Tibial nerve (tissue), 4 donors: ENCODE measurements at regions not wholly inside any gene's neighbourhood (a gene's known extent, or its start where the extent isn't known, plus 50 kb on each side); places are given as distances from the start of the nearest gene placed in this dataset.
"Not testable (repeated sequence)": the region's sequence is repeated elsewhere in the genome, so short reads cannot be mapped to it uniquely, and the experiment has no call there.

Experiments used
- DNase-seq, 2 donors: peaks; one replicate each; pipeline ENCODE4 v3.0.0-alpha.2; 2019; ENCODE audit warnings: low spot score in 2 of 2
- H3K27ac ChIP-seq, 4 donors: fragments of 200-600 bp; sonication (generic) in 3 of 4; one replicate each; pipeline ENCODE4 v1.5.1; 2017 to 2019; ENCODE audit warnings: mild to moderate bottlenecking in 1 of 4
- H3K27me3 ChIP-seq, 2 donors: fragments of 200-600 bp; sonication (generic) in 1 of 2; one replicate each; pipeline versions ENCODE4 v1.5.1 to v1.6.0; 2017 to 2019
- H3K36me3 ChIP-seq, 3 donors: fragments of 200-600 bp; sonication (generic); one replicate each; pipeline ENCODE4 v1.5.1; 2018 to 2019
- H3K4me1 ChIP-seq, 4 donors: fragments of 200-600 bp; sonication (generic) in 3 of 4; one replicate each; pipeline ENCODE4 v1.5.1; 2017 to 2019
- H3K4me3 ChIP-seq, 4 donors: fragments of 200-600 bp; sonication (generic) in 3 of 4; one replicate each; pipeline ENCODE4 v1.5.1; 2017 to 2019; ENCODE audit warnings: mild to moderate bottlenecking in 1 of 4, moderate library complexity in 1 of 4
- H3K9me3 ChIP-seq, 4 donors: fragments of 200-600 bp; sonication (generic) in 3 of 4; one replicate each; pipeline ENCODE4 v1.5.1; 2017 to 2019
- CTCF ChIP-seq, 5 experiments: fragments of 200-600 bp in 3 of 5; fragments of 450-650 bp in 2 of 5; sonication (generic) in 3 of 5; IDR thresholded peaks; one replicate each; pipeline ENCODE4 v1.5.1; 2016 to 2019; ENCODE audit warnings: antibody characterized with exemption in 5 of 5, mild to moderate bottlenecking in 3 of 5, moderate library complexity in 2 of 5
- EP300 ChIP-seq, 2 donors: sonication (generic); formaldehyde crosslinking; IDR thresholded peaks; one replicate each; pipeline ENCODE4 v1.6.1; 2017; ENCODE audit warnings: antibody characterized with exemption in 2 of 2, mild to moderate bottlenecking in 1 of 2
- POLR2A ChIP-seq, 2 donors: fragments of 450-650 bp; IDR thresholded peaks; one replicate each; pipeline ENCODE4 v1.6.1; 2017; ENCODE audit warnings: antibody characterized with exemption in 2 of 2, mild to moderate bottlenecking in 2 of 2, moderate library complexity in 2 of 2
- WGBS, 2 donors: methylation state at CpG; one replicate each; pipeline ENCODE4 v1.1.5; 2018; 5-methylcytosine and 5-hydroxymethylcytosine counted together

GRCh38 chr12:124470139-124470538 lies 97.3 kb downstream of the NCOR2 start:
- Histone ChIP-seq H3K27ac (no peak overlapping the region), H3K4me1 (peaks cover 0 to 24% (median 11%) of the 10 kb centered on the region in 4 donors), H3K27me3 (no peaks in the 10 kb centered on the region), H3K36me3 (peaks cover 4 to 78% (median 17%) of the 10 kb centered on the region in 3 donors), H3K4me3 (no peak overlapping the region), H3K9me3 (peaks cover 0 to 16% (median 4%) of the 10 kb centered on the region in 4 donors)
- DNase-seq = no peak
- 87 to 89% methylated on average over 5 of the region's 5 CpGs for WGBS, 2 donors
- no peak for TF ChIP-seq EP300 (IDR thresholded peaks at IDR 0.05)
- TF ChIP-seq POLR2A (IDR thresholded peaks at IDR 0.05) = no peak
- TF ChIP-seq CTCF (IDR thresholded peaks at IDR 0.05) = no peak

- Histone ChIP-seq H3K36me3 (peaks cover 4 to 78% (median 22%) of the 10 kb centered on the region in 3 donors), H3K9me3 (peaks cover 0 to 16% (median 4%) of the 10 kb centered on the region in 4 donors), H3K27ac (no peak overlapping the region), H3K27me3 (no peaks in the 10 kb centered on the region), H3K4me3 (no peak overlapping the region), H3K4me1 (peaks cover 0 to 19% (median 3%) of the 10 kb centered on the region in 4 donors)
- DNase-seq = no peak
- no peak for TF ChIP-seq EP300 (IDR thresholded peaks at IDR 0.05)
- TF ChIP-seq CTCF (IDR thresholded peaks at IDR 0.05) = peak; percentile 42 to 59 (median 55)
- 82 to 83% methylated on average over 11 of the region's 11 CpGs for WGBS, 2 donors
Measured at GRCh38 chr12:124469193-124469888, 98.1 kb downstream of the NCOR2 start.

GRCh38 chr12:124467549-124467948 lies 99.9 kb downstream of the NCOR2 start:
- DNase-seq, H3K27me3 ChIP-seq, H3K27ac ChIP-seq, H3K4me3 ChIP-seq: not testable (repeated sequence)
- Histone ChIP-seq H3K36me3 (peaks cover 2 to 79% (median 16%) of the 10 kb centered on the region in 3 donors), H3K9me3 (peaks cover 0 to 10% (median 1%) of the 10 kb centered on the region in 4 donors), H3K4me1 (peaks cover 0 to 29% (median 0%) of the 10 kb centered on the region in 4 donors)
- WGBS, 2 donors = 100% methylated on average over 1 of the region's 1 CpG; no CpG with 5 or more reads in 1 of the 2 donors

- Histone ChIP-seq H3K4me3 (no peak overlapping the region), H3K36me3 (peaks cover 0 to 79% (median 11%) of the 10 kb centered on the region in 3 donors)
- WGBS, 2 donors = 75 to 78% methylated on average over 23 to 29 of the region's 29 CpGs
Measured at GRCh38 chr12:124466216-124467128, 100.9 kb downstream of the NCOR2 start.

More at GRCh38 chr12:124466216-124467128, 100.9 kb downstream of the NCOR2 start:
- TF ChIP-seq POLR2A (IDR thresholded peaks at IDR 0.05) (no peak), CTCF (IDR thresholded peaks at IDR 0.05) (peak in 1 of 5 experiments; percentile 30), EP300 (IDR thresholded peaks at IDR 0.05) (no peak)
- Histone ChIP-seq H3K27me3 (no peaks in the 10 kb centered on the region), H3K4me1 (peaks cover 0 to 31% (median 0%) of the 10 kb centered on the region in 4 donors), H3K9me3 (peaks cover 0 to 6% (median 0%) of the 10 kb centered on the region in 4 donors), H3K27ac (peak overlapping the region in 1 of 4 donors; percentile 19)
- no peak for DNase-seq
